ENCODE measurements at regions not wholly inside any gene's neighbourhood (a gene's known extent, or its start where the extent isn't known, plus 50 kb on each side); places are given as distances from the start of the nearest gene placed in this dataset.

- TF ChIP-seq TAF1 (IDR thresholded peaks at IDR 0.05; ENCODE audit: low read depth) (no peak), EGR1 (IDR thresholded peaks at IDR 0.05) (no peak), REST (IDR thresholded peaks at IDR 0.05; ENCODE audit: low read depth) (no peak), MAX (IDR thresholded peaks at IDR 0.05) (no peak), CEBPB (IDR thresholded peaks at IDR 0.05) (no peak), YY1 (IDR thresholded peaks at IDR 0.05; ENCODE audit: low read depth) (no peak), USF1 (IDR thresholded peaks at IDR 0.05) (no peak), NFIC (IDR thresholded peaks at IDR 0.05) (no peak), TCF12 (IDR thresholded peaks at IDR 0.05; ENCODE audit: low read depth) (no peak), ZBTB7A (IDR thresholded peaks at IDR 0.05; ENCODE audit: low read depth) (no peak), CREB1 (IDR thresholded peaks at IDR 0.05; ENCODE audit: low read depth) (no peak), TEAD4 (IDR thresholded peaks at IDR 0.05) (no peak), EP300 (IDR thresholded peaks at IDR 0.05; ENCODE audit: borderline replicate concordance) (no peak), RAD21 (IDR thresholded peaks at IDR 0.05; ENCODE audit: low read depth) (no peak)
Measured at GRCh38 chr11:95711945-95712221, 77.7 kb downstream of the FAM76B start.
